Activated naive CD4-positive, alpha-beta T cell treated with anti-CD3 and anti-CD28 coated beads, Interleukin-2, amount 50 U/mL, for 24 hours (primary cell): ENCODE measurements at regions not wholly inside any gene's neighbourhood (a gene's known extent, or its start where the extent isn't known, plus 50 kb on each side); places are given as distances from the start of the nearest gene placed in this dataset.

Experiments
- H3K27ac Mint-ChIP-seq: one replicate; pipeline ENCODE4 v1.8.0; 2021; ENCODE audit warnings: mild to moderate bottlenecking, mixed read lengths
- H3K27me3 Mint-ChIP-seq: one replicate; pipeline ENCODE4 v1.8.0; 2021; ENCODE audit warnings: mixed read lengths
- H3K36me3 Mint-ChIP-seq: one replicate; pipeline ENCODE4 v1.8.0; 2021; ENCODE audit warnings: mixed read lengths
- H3K4me1 Mint-ChIP-seq: one replicate; pipeline ENCODE4 v1.8.0; 2021; ENCODE audit warnings: mixed read lengths
- H3K4me3 Mint-ChIP-seq: one replicate; pipeline ENCODE4 v1.8.0; 2021; ENCODE audit warnings: mild to moderate bottlenecking, mixed read lengths
- H3K9me3 Mint-ChIP-seq: one replicate; pipeline ENCODE4 v1.8.0; 2021; ENCODE audit warnings: mixed read lengths

DNA sequence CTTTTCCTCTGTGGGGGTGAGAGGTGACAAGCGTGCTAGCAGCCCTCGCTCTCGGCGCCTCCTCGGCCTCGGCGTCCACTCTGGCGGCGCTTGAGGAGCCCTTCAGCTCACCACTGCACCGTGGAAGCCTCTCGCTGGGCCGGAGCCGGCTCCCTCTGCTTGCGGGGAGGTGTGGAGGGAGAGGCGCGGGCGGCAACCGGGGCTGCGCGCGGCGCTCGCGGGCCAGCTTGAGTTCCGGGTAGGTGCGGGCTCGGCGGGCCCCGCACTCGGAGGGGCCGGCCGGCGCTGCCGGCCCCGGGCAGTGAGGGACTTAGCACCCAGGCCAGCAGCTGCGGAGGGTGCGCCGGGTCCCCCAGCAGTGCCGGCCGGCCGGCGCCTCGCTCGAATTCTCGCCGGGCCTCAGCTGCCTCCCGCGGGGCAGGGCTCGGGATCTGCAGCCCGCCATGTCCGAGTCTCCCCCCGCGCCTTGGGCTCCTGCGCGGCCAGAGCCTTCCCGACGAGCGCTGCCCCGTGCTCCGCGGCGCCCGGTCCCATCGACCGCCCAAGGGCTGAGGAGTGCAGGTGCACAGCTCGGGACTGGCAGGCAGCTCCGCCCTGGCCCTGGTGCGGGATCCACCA, 352.8 kb upstream of the PODXL start:
- peaks cover 1% of the 10 kb centered on the region for H3K36me3 Mint-ChIP-seq
- no peaks in the 10 kb centered on the region for H3K4me1 Mint-ChIP-seq
- no peak overlapping the region for H3K4me3 Mint-ChIP-seq
- peaks cover 35% of the 10 kb centered on the region for H3K27me3 Mint-ChIP-seq
- H3K9me3 Mint-ChIP-seq: peaks cover 10% of the 10 kb centered on the region
- H3K27ac Mint-ChIP-seq: no peak overlapping the region

DNA sequence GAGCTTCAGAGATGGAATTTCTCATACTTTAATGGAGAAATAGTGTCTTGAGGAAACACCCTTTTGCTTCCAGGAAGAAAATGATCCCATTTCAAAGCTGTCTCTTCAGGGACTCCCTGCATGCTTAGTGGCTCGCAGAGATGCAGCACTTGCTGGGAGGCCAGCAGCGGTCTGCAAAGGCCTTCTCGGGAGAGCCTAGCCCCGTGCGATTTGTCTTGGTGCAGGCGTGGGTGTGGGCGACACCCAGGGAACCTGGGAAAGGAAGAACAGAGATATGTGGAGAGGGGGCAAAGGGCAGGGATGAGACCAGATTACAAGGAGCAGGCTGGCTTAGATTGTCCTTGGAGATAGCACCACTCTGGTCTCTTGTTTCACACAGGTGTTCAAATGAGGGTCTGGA, 352.3 kb upstream of the PODXL start:
- Mint-ChIP-seq H3K4me1 (no peaks in the 10 kb centered on the region), H3K27me3 (peaks cover 35% of the 10 kb centered on the region), H3K4me3 (no peak overlapping the region), H3K27ac (no peak overlapping the region), H3K36me3 (peaks cover 1% of the 10 kb centered on the region), H3K9me3 (peaks cover 13% of the 10 kb centered on the region)

DNA sequence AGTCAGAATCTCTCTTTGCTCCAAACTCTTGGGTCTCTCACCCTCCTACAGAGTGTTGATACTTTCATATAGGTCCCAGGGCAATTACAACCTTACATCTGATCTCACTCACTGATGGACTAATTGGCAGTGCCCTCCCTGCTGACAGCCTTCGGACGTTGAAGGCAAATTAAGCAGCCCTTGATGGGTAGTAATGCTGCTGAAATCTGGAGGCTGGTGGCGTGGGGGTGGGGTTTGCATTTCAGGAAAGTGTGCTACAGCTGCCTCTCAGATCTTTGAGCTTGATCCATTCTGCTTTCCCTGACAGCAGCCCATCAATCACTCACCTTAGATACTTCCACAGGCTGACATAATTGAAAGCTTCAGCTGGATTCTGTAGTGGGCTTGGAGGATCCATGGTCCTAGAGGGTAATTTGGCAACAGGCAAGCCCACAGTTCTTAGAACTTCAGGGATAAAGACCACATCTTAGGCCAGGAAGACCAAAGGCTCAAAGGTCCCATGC, 349.1 kb upstream of the PODXL start:
- H3K9me3 Mint-ChIP-seq: peaks cover 10% of the 10 kb centered on the region
- peaks cover 25% of the 10 kb centered on the region for H3K27me3 Mint-ChIP-seq
- no peaks in the 10 kb centered on the region for H3K4me1 Mint-ChIP-seq
- H3K36me3 Mint-ChIP-seq: no peaks in the 10 kb centered on the region
- H3K4me3 Mint-ChIP-seq: no peak overlapping the region
- no peak overlapping the region for H3K27ac Mint-ChIP-seq

DNA sequence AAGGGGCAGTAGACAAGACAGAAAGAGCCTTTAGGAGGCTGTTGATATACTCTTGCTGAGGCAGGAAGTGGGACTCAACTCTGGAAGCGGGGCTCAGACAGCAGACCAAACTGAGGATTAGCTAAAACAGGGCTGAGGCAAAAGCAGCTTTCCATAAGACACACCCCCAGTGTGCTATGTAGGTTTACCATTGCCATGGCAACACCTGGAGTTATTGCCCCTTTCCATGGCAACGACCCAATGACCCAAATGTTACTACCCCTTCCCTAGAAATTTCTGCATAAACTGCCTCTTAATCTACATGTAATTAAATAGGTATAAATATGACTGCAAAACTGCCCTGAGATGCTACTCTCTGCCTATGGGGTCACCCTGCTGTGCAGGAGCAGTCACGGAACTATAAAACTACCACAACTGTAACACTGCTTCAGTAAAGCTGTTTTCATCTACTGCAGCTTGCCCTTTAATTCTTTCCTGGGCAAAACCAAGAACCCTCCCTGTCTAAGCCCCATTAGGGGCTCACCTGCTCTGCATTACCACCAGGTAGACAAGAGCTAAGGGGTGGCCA, 348.4 kb upstream of the PODXL start:
- H3K27ac Mint-ChIP-seq: no peak overlapping the region
- H3K27me3 Mint-ChIP-seq: peaks cover 20% of the 10 kb centered on the region
- no peak overlapping the region for H3K4me3 Mint-ChIP-seq
- H3K9me3 Mint-ChIP-seq: peaks cover 10% of the 10 kb centered on the region
- H3K36me3 Mint-ChIP-seq: no peaks in the 10 kb centered on the region
- no peaks in the 10 kb centered on the region for H3K4me1 Mint-ChIP-seq

DNA sequence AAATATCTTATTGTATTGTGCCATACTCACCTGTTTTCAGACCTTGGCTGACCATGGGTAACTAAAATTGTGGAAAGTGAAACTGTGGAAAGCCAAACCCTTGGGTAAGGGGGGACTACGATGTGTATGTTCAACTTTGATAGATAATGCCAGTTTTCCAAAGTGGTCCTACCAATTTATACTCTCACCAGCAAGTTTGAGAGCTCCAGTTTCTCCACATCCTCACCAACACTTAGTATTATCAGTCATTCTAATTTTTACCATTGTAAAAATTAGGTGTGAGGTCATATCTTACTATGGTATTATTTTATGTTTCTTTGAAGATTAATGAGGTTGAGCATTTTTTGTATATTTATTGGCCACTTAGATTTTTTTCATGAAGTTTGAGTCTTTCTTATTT, 346.9 kb upstream of the PODXL start:
- no peak overlapping the region for H3K4me3 Mint-ChIP-seq
- peaks cover 14% of the 10 kb centered on the region for H3K27me3 Mint-ChIP-seq
- no peaks in the 10 kb centered on the region for H3K36me3 Mint-ChIP-seq
- H3K4me1 Mint-ChIP-seq: no peaks in the 10 kb centered on the region
- H3K9me3 Mint-ChIP-seq: peaks cover 10% of the 10 kb centered on the region
- no peak overlapping the region for H3K27ac Mint-ChIP-seq

DNA sequence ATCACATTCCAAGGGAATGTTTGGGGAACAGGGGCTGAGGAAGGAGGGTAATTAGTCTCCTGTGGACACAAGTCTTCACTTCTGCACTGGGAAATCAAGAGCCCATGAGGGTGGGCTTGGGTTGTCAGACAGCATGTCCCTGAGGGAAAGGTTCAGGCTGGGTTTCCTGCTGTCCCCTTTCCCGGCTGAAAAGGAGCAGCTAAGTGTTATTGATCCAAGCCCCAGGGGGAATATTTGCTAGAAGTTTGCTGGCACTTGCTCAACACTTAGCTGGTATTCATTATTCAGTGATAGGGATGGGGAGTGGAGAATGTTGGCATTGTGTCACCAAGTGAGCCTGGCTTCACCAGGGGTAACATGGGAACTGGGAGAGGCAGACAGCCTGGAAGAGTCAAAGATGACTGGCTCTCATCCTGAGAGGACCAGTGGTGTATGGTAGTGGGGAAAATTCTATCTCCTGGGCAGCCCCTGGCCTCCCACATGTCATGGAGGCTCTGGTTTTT, 344.4 kb upstream of the PODXL start:
- Mint-ChIP-seq H3K4me1 (no peaks in the 10 kb centered on the region), H3K9me3 (peaks cover 5% of the 10 kb centered on the region), H3K36me3 (no peaks in the 10 kb centered on the region), H3K4me3 (no peak overlapping the region), H3K27me3 (peaks cover 12% of the 10 kb centered on the region), H3K27ac (no peak overlapping the region)

DNA sequence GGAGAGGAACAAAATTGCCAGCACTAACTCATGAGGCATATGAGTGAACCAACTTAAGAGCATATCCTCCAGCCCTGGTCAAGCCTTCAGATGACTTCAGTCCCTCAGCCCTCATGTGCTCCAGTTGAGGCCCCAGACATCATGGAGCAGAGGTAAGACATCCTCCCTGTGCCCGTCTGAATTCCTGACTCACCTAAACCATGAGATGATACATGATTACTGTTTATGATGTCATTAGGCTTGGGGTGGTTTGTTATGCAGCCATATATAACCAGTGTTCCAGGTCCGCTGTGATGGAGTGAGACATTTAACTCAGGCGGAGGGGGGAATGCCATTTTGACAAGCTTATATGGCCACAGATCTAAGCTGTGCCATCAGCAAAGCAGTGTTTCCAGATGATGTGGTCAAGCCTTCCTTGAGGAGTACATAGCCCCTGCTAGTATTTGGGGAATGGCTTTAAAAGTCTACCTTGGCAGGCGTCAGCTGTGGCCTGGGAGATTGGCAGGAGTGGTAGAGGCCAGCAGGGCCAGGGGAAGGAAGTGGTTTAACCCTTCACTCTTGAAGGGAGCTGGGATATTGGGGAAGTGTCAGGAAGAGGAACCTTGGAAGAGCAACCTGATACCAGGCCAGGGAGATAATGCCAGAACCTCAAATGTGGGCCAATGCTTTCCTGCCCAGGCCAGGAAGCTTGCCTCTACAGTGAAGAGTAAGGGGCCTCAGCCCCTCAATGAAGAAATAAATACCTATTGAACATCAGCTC, 343.0 kb upstream of the PODXL start:
- peaks cover 8% of the 10 kb centered on the region for H3K27me3 Mint-ChIP-seq
- H3K27ac Mint-ChIP-seq: no peak overlapping the region
- no peaks in the 10 kb centered on the region for H3K4me1 Mint-ChIP-seq
- H3K9me3 Mint-ChIP-seq: peaks cover 5% of the 10 kb centered on the region
- H3K4me3 Mint-ChIP-seq: no peak overlapping the region
- H3K36me3 Mint-ChIP-seq: no peaks in the 10 kb centered on the region

DNA sequence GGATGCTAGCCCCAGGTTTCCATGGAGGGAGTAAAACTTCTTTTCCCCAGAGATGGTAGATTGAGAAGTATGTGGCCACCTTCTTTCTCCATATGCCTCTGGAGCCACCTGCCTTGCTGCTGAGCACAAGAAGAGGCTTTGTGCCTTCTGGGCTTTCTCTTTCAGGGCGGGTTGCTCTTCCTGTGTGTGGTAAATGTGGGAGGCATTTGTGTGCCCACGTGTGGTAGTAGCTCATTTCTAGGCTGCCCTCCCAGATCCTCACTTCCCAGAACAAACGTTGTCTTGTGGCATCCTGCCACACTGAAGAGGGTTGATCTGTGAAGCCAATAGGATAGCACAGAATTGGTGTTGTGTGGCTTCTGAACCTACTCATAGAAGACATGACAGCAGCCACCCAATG, 342.0 kb upstream of the PODXL start:
- H3K27me3 Mint-ChIP-seq: peaks cover 10% of the 10 kb centered on the region
- H3K4me1 Mint-ChIP-seq: no peaks in the 10 kb centered on the region
- H3K36me3 Mint-ChIP-seq: no peaks in the 10 kb centered on the region
- H3K4me3 Mint-ChIP-seq: no peak overlapping the region
- no peaks in the 10 kb centered on the region for H3K9me3 Mint-ChIP-seq
- H3K27ac Mint-ChIP-seq: no peak overlapping the region

DNA sequence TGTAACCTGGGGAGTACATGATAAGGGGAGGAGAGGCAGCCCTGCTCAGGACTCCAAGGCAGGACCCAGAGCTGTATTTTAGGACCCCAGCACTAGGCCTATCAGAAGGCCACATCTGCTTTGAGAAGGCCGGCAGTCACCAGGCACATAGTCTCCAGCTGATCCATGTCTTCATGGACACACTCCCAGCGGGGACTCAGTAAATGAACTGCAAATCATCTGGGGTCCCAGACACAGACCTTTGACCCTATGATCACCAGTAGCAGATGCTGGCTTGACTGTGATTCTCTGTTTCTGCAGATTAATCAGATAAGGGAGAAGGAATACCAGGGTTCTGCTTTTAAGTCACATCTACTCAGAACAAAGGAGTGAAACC, 341.4 kb upstream of the PODXL start:
- Mint-ChIP-seq H3K27me3 (peaks cover 10% of the 10 kb centered on the region), H3K36me3 (no peaks in the 10 kb centered on the region), H3K27ac (no peak overlapping the region), H3K4me1 (no peaks in the 10 kb centered on the region), H3K9me3 (no peaks in the 10 kb centered on the region), H3K4me3 (no peak overlapping the region)

DNA sequence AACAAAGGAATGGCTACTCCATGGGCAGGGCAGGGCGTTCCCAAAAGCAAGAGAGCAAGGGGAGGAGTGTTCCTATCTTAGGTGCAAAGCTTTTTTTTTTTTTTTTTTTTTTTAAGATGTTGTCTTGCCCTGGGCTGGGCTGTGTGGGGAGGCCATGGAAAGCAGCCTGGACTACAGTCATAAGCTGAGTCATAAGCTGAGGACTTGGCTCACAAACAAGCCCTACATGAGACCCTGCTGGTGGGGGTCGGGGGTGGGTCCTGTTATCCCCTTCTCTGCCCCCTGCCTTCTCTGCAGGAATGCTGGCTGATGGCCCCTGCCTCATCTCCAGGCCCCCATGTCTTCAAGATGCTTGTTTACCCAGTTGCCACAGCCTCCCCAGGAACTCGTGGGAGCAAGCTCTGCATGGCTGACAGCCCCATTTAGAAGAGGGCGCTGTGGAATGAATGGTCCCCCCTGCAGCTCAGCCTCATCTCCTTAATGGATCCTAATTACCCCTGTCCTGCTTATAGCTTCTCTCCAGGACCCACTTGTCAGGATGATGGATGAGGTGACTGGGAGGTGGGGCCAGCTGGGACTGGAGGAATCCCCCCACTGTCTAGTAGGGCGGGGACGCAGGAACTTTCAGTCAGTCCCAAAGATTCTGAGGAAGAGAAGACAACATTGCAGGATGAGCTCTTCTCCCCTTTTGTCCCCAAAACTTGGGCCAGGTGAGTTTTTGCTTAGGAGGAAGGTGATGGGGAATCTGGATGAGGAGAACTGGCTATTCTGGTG, 340.8 kb upstream of the PODXL start:
- Mint-ChIP-seq H3K4me3 (no peak overlapping the region), H3K4me1 (no peaks in the 10 kb centered on the region), H3K9me3 (no peaks in the 10 kb centered on the region), H3K27ac (no peak overlapping the region), H3K27me3 (peaks cover 10% of the 10 kb centered on the region), H3K36me3 (no peaks in the 10 kb centered on the region)

DNA sequence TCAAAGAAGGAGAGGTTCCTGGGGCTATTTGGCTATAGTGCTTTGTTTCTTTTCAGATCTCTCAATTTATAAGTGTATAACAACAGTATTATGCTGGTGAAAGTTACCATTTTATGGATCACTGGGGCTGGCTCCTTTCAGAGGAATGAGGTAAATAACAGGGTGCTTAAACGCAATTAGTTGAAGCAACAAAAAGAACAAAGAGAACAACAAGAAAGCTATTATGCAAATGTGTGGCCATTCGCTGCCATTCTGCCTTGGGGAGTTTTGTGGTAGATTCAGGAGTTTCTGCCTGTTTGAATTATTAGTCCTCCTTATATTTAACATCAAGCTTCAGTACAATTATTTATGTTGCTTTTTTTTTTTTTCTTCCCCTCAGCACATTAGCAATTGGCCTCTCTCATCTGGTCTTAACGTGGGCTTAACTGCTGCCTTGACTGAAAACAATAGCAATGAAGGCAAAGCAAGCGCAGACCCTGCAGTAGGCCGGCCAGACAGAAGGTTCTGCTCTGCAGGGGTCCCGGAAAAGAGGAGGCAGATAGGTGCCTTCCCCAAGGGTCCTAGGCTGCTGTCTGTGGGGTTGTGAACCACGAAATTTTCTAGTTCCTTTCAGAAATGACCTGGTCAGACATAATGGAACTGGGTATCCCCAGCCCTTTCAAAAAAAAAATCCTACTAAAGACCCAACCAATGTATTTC, 339.9 kb upstream of the PODXL start:
- no peaks in the 10 kb centered on the region for H3K36me3 Mint-ChIP-seq
- no peak overlapping the region for H3K4me3 Mint-ChIP-seq

DNA sequence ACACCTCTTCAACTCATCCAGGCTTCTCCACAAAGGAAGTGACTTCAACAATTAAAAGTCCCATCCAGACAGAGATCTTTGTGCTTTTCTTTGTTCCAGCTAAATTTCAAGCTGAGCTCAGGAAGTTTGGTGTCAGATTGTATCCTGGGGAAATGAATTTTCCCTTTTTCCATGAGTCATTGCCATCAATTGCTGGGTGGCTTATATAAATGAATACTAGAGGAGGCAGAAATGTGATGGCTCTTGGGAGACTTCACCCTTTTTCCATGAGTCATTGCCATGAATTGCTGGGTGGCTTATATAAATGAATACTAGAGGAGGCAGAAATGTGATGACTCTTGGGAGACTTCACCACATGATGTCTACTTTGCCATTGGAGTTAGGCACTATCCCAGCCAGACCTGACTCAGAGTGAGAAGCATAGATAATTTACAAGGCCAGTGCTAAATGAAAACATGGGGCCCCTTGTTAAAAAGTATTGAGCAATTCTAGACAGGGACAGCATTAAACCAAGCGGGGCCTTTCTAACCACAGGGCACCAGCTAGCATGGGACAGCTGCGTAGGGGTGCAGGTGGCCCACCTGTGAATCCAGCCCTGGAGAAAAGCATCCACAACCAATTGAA, 339.2 kb upstream of the PODXL start:
- H3K4me3 Mint-ChIP-seq: no peak overlapping the region
- no peak overlapping the region for H3K27ac Mint-ChIP-seq
- H3K4me1 Mint-ChIP-seq: no peaks in the 10 kb centered on the region
- no peaks in the 10 kb centered on the region for H3K36me3 Mint-ChIP-seq
- H3K27me3 Mint-ChIP-seq: peaks cover 16% of the 10 kb centered on the region
- no peaks in the 10 kb centered on the region for H3K9me3 Mint-ChIP-seq

More for the DNA sequence above, 339.9 kb upstream of the PODXL start:
- no peaks in the 10 kb centered on the region for H3K4me1 Mint-ChIP-seq
- H3K27ac Mint-ChIP-seq: no peak overlapping the region
- H3K27me3 Mint-ChIP-seq: peaks cover 11% of the 10 kb centered on the region
- no peaks in the 10 kb centered on the region for H3K9me3 Mint-ChIP-seq

DNA sequence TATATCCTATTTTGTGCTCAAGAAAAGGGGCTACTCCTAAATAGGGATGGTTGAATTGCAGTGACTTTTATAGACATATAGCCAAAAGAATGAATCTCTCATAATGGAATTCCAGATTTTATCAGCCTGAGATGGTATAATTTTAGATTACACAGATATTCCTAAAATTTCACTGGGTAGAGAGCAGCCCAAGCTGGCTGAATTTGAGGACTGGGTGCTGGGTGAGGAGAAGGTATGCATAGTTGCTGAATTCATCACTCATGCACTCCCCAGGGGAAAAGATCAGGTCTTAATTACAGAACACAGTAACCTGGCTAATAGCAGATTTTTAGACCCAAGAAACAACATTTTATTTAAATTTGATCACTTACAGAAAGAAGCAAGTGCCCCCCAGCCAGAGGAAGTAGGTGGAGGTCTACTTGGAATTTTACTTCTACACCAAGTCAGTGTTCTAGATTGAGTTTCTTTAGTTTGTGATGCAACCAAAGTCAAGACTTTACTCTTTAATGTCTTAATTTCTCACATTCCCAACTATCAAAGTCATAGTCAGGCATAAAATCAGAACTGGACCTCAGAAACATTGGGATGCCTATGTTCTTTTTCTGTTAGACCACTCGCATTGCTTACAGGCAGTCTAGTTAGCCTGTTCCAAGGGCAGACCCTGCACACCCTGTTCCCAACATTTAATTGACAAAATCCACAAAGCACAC, 337.4 kb upstream of the PODXL start:
- H3K4me1 Mint-ChIP-seq: no peaks in the 10 kb centered on the region
- H3K27me3 Mint-ChIP-seq: peaks cover 14% of the 10 kb centered on the region
- no peak overlapping the region for H3K27ac Mint-ChIP-seq
- no peaks in the 10 kb centered on the region for H3K9me3 Mint-ChIP-seq
- no peaks in the 10 kb centered on the region for H3K36me3 Mint-ChIP-seq
- no peak overlapping the region for H3K4me3 Mint-ChIP-seq

DNA sequence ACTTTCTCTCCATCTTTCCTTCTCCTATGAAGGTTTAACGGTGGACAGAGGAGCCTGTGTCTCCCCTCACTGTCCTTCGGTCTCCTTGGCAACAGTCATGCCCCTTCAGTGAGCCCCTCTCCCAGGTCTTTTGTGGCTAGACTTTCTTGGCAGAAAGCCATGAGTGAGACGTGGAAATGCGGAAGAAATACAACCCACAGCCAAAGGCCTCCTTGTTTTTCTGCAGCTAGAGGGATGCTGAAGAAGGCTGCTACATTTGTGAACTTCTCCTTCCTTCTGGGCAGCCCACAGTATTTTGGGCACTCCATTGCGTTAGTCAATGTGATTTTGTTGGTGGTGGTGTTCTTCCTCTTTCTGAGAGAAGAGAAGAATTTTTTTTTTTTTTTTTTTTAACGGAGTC, 333.7 kb upstream of the PODXL start:
- Mint-ChIP-seq H3K9me3 (peaks cover 5% of the 10 kb centered on the region), H3K4me3 (no peak overlapping the region), H3K4me1 (no peaks in the 10 kb centered on the region), H3K27me3 (peaks cover 15% of the 10 kb centered on the region), H3K27ac (no peak overlapping the region), H3K36me3 (no peaks in the 10 kb centered on the region)
